Endothelial cell of umbilical vein (primary cell): ENCODE measurements at regions not wholly inside any gene's neighbourhood (a gene's known extent, or its start where the extent isn't known, plus 50 kb on each side); places are given as distances from the start of the nearest gene placed in this dataset.

Source experiments
- BruUV-seq: library from RNA; stranded (reverse); fragments of 400-500 nt; replicated peaks from 2 replicates; lab custom pipeline; 2021; lab: Mats Ljungman, UMichigan
- CTCF ChIA-PET: fragments of 300-600, 350-600 bp; sonication (Branson Sonifier 250); formaldehyde crosslinking; loops from one replicate; lab custom pipeline; 2021; ENCODE audit warnings: antibody characterized with exemption, inconsistent platforms; lab: Charles Lee
- POLR2A ChIA-PET: fragments of 300-600, 350-600 bp; sonication (Branson Sonifier 250); formaldehyde crosslinking; loops from one replicate; lab custom pipeline; 2021; ENCODE audit warnings: antibody characterized with exemption, inconsistent platforms; lab: Charles Lee
- DNase-seq: peaks from one replicate; pipeline ENCODE4 v3.0.0-alpha.2; 2011; ENCODE audit warnings: low read depth, low spot score
- FAIRE-seq: peaks from 2 replicates; lab custom pipeline; 2011; peaks lifted over from hg19 to GRCh38; lab: Jason Lieb, UNC
- H2AFZ ChIP-seq: 2 replicates; pipeline ENCODE4 v1.6.0; 2012; ENCODE audit warnings: low read depth, low read length, control low read depth, inconsistent platforms
- H3K27ac ChIP-seq: 2 replicates; pipeline ENCODE4 v1.5.1; 2011; ENCODE audit warnings: low read depth, mild to moderate bottlenecking, control low read depth, low read length, moderate library complexity; ENCODE audit not compliant: insufficient read depth
- H3K27me3 ChIP-seq, 2 experiments: 2 replicates each; pipeline versions ENCODE4 v1.6.0 to v1.6.1; 2011; ENCODE audit warnings: low read length in 2 of 2, mixed read lengths in 1 of 2; ENCODE audit not compliant: control insufficient read depth in 2 of 2, insufficient read depth in 2 of 2
- H3K36me3 ChIP-seq, 2 experiments: 2 replicates in 1 of 2; 3 replicates in 1 of 2; pipeline ENCODE4 v1.5.1; 2011; ENCODE audit warnings: low read length in 2 of 2, mild to moderate bottlenecking in 1 of 2, moderate library complexity in 1 of 2; ENCODE audit not compliant: control insufficient read depth in 2 of 2, insufficient read depth in 2 of 2; ENCODE audit errors: extremely low read depth in 1 of 2
- H3K4me1 ChIP-seq: 3 replicates; pipeline ENCODE4 v1.5.1; 2011; ENCODE audit warnings: mild to moderate bottlenecking, low read length; ENCODE audit not compliant: control insufficient read depth, insufficient read depth; ENCODE audit errors: extremely low read depth
- H3K4me2 ChIP-seq: 2 replicates; pipeline ENCODE4 v1.6.1; 2011; ENCODE audit warnings: low read length, control low read depth, mixed read lengths; ENCODE audit not compliant: insufficient read depth
- H3K4me3 ChIP-seq, 3 experiments: fragments of 200-600 bp in 1 of 3; sonication (generic), shearing (Covaris generic) in 1 of 3; replicated peaks in 1 of 3; 2 replicates each; pipeline ENCODE4 v1.5.1; 2011 to 2016; ENCODE audit warnings: control low read depth in 3 of 3, low read length in 3 of 3, mild to moderate bottlenecking in 2 of 3, inconsistent platforms in 1 of 3, low read depth in 1 of 3, moderate library complexity in 1 of 3; ENCODE audit not compliant: insufficient read depth in 1 of 3
- H3K79me2 ChIP-seq: 2 replicates; pipeline ENCODE4 v1.6.0; 2012; ENCODE audit warnings: low read length, inconsistent platforms; ENCODE audit not compliant: control insufficient read depth, insufficient read depth
- H3K9ac ChIP-seq: replicated peaks from 2 replicates; pipeline ENCODE3; 2011; ENCODE audit warnings: low read length, control low read depth; ENCODE audit not compliant: insufficient read depth; ENCODE audit errors: extremely low read depth
- H3K9me1 ChIP-seq: replicated peaks from 3 replicates; pipeline ENCODE4 v1.6.0; 2011; ENCODE audit warnings: mild to moderate bottlenecking, low read length; ENCODE audit not compliant: control insufficient read depth, insufficient read depth; ENCODE audit errors: extremely low read depth
- H3K9me3 ChIP-seq: replicated peaks from 2 replicates; pipeline ENCODE4 v1.5.1; 2012; ENCODE audit warnings: low read length, inconsistent platforms; ENCODE audit not compliant: control insufficient read depth, insufficient read depth
- H4K20me1 ChIP-seq: replicated peaks from 2 replicates; pipeline ENCODE3; 2011; ENCODE audit warnings: mild to moderate bottlenecking, low read length; ENCODE audit not compliant: control insufficient read depth, insufficient read depth; ENCODE audit errors: extremely low read depth
- EZH2 ChIP-seq: IDR thresholded peaks from 2 replicates; pipeline ENCODE4 v1.6.1; 2012; ENCODE audit warnings: borderline replicate concordance, low read depth, mild to moderate bottlenecking, moderate library complexity, low read length, inconsistent platforms; ENCODE audit not compliant: severe bottlenecking
- FOS ChIP-seq: IDR thresholded peaks from 2 replicates; pipeline ENCODE4 v1.6.1; 2011; ENCODE audit warnings: mild to moderate bottlenecking, low read length, moderate library complexity, borderline replicate concordance; ENCODE audit not compliant: insufficient read depth
- GATA2 ChIP-seq: IDR thresholded peaks from 2 replicates; pipeline ENCODE4 v1.7.0; 2011; ENCODE audit warnings: low read depth, mild to moderate bottlenecking, moderate library complexity, mixed read lengths, low read length; ENCODE audit not compliant: insufficient read length, insufficient read depth
- JUN ChIP-seq: IDR thresholded peaks from 2 replicates; pipeline ENCODE4 v1.6.1; 2011; ENCODE audit warnings: borderline replicate concordance, low read depth; ENCODE audit not compliant: insufficient read length, insufficient read depth
- MAX ChIP-seq: IDR thresholded peaks from 2 replicates; pipeline ENCODE4 v1.6.1; 2011; ENCODE audit not compliant: insufficient read depth, insufficient read length
- MYC ChIP-seq: IDR thresholded peaks from one replicate; pipeline ENCODE4 v1.6.1; 2011; ENCODE audit warnings: mild to moderate bottlenecking, low read depth, low read length
- POLR2A ChIP-seq: IDR thresholded peaks from 2 replicates; pipeline ENCODE4 v1.6.1; 2012; ENCODE audit warnings: low read depth, mild to moderate bottlenecking, control low read depth, low read length
- POLR2AphosphoS5 ChIP-seq: IDR thresholded peaks from 2 replicates; pipeline ENCODE4 v1.6.1; 2012; ENCODE audit warnings: low read depth, mild to moderate bottlenecking, control low read depth, low read length, moderate library complexity; ENCODE audit not compliant: insufficient read depth
- dilution Hi-C: fragments of 300-500 bp; cut with MboI; formaldehyde crosslinking; loops from one replicate; pipeline ENCODE4 v1.15.0; 2019; ENCODE audit warnings: low sequenced_read_pairs; ENCODE audit not compliant: extremely low pct_ligation_motif_present
- intact Hi-C: fragments of 100-400 bp; cut with micrococcal nuclease; formaldehyde crosslinking; loops from one replicate; pipeline ENCODE4 v1.10.0; 2022
- TF ChIP-seq, protein P1 (sequence below), 2 donors: IDR thresholded peaks; 1 replicate in 1 of 2; 2 replicates in 1 of 2; pipeline ENCODE4 v1.5.1; 2011; ENCODE audit warnings: low read length in 2 of 2, mild to moderate bottlenecking in 2 of 2, moderate library complexity in 2 of 2, control low read depth in 1 of 2, inconsistent platforms in 1 of 2, low read depth in 1 of 2; ENCODE audit not compliant: insufficient read depth in 1 of 2; ENCODE audit errors: extremely low read depth in 1 of 2

GRCh38 chr4:140242357-140243277 is 88.6 kb upstream of the MAML3 start:
- H3K9ac ChIP-seq: no peak overlapping the region

DNA sequence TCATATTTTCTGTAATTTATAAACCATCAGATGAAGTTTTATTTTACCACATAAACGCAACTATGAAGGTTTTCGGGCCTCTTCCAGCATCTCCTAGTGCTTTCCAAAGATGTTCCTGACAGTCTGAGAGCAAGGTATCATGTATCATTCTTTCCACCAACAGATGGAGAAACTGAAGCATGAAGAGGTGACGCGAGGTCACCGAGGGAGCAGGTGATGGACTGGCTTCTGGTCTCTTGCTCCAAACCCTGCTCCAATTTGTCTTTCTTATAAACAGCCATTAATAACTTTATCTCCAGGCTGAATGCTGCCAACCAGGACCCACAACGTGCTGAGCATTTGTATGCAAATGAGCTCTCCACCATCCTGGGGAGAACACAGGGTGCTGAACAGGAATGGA is 86.3 kb upstream of the MAML3 start:
- Histone ChIP-seq H3K4me1 (peaks cover 34% of the 10 kb centered on the region), H3K27me3 (no peaks in the 10 kb centered on the region), H3K79me2 (no peaks in the 10 kb centered on the region), H3K9me3 (no peaks in the 10 kb centered on the region), H3K4me3 (no peak overlapping the region), H3K27ac (no peak overlapping the region), H3K9me1 (no peaks in the 10 kb centered on the region), H4K20me1 (no peaks in the 10 kb centered on the region), H2AFZ (no peak overlapping the region), H3K9ac (no peak overlapping the region), H3K4me2 (no peak overlapping the region), H3K36me3 (no peaks in the 10 kb centered on the region)
- DNase-seq: no peak
- no peak for FAIRE-seq
- BruUV-seq: no TSS peak
- CTCF ChIA-PET: no interaction called here
- dilution Hi-C loops (no loop called here), intact Hi-C loops (no loop called here)
- TF ChIP-seq, protein P1, sequence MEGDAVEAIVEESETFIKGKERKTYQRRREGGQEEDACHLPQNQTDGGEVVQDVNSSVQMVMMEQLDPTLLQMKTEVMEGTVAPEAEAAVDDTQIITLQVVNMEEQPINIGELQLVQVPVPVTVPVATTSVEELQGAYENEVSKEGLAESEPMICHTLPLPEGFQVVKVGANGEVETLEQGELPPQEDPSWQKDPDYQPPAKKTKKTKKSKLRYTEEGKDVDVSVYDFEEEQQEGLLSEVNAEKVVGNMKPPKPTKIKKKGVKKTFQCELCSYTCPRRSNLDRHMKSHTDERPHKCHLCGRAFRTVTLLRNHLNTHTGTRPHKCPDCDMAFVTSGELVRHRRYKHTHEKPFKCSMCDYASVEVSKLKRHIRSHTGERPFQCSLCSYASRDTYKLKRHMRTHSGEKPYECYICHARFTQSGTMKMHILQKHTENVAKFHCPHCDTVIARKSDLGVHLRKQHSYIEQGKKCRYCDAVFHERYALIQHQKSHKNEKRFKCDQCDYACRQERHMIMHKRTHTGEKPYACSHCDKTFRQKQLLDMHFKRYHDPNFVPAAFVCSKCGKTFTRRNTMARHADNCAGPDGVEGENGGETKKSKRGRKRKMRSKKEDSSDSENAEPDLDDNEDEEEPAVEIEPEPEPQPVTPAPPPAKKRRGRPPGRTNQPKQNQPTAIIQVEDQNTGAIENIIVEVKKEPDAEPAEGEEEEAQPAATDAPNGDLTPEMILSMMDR (IDR thresholded peaks at IDR 0.05; ENCODE audit: extremely low read depth in 1 of 2, insufficient read depth in 1 of 2, low read depth in 1 of 2, low read length in 2 of 2): no peak
- TF ChIP-seq GATA2 (no peak), EZH2 (no peak), MYC (no peak), JUN (no peak), FOS (no peak), MAX (no peak), POLR2AphosphoS5 (no peak), POLR2A (no peak)
- POLR2A ChIA-PET: no interaction called here

More at GRCh38 chr4:140242357-140243277, 88.6 kb upstream of the MAML3 start:
- ChIA-PET POLR2A (no interaction called here), CTCF (interaction anchor here (1.0 to 3.8 kb wide), 10 partner anchors 9 to 230 kb away, joined by 3 to 15 read pairs (median 4); partner anchors contain the start of gene MAML3)
- dilution Hi-C loops (no loop called here), intact Hi-C loops (loop anchor here (1.0 kb wide), 1 partner anchor 10 kb away; no protein-coding TSS in a partner anchor)
- Histone ChIP-seq H3K4me1 (peaks cover 28% of the 10 kb centered on the region), H3K79me2 (no peaks in the 10 kb centered on the region), H3K4me3 (no peak overlapping the region), H3K4me2 (peak overlapping the region; percentile 38), H4K20me1 (no peaks in the 10 kb centered on the region), H3K9me1 (no peaks in the 10 kb centered on the region), H3K9me3 (no peaks in the 10 kb centered on the region), H2AFZ (peak overlapping the region; percentile 80), H3K36me3 (no peaks in the 10 kb centered on the region), H3K27ac (no peak overlapping the region), H3K27me3 (no peaks in the 10 kb centered on the region)
- DNase-seq (no peak), FAIRE-seq (peak; percentile 76)
- TF ChIP-seq POLR2A (no peak), FOS (peak; percentile 46)
- no TSS peak for BruUV-seq
